Right lobe of liver (tissue), 6 donors: ENCODE measurements at regions not wholly inside any gene's neighbourhood (a gene's known extent, or its start where the extent isn't known, plus 50 kb on each side); places are given as distances from the start of the nearest gene placed in this dataset.

ENCODE experiments used
- ATAC-seq, 4 donors: fragments of 200-7000 bp; cut with Tn5 transposase; one replicate each; pipeline ENCODE4 v1.9.1; 2020; ENCODE audit warnings: mild to moderate bottlenecking in 4 of 4, moderate library complexity in 4 of 4
- DNase-seq, 3 donors: peaks; one replicate each; pipeline ENCODE4 v3.0.0-alpha.2; 2020
- H3K27ac ChIP-seq, 3 donors: fragments of 200-600 bp; one replicate each; pipeline ENCODE4 v1.8.0; 2022
- H3K27me3 ChIP-seq, 2 donors: fragments of 200-600 bp; one replicate each; pipeline ENCODE4 v1.8.0; 2022
- H3K36me3 ChIP-seq, 4 donors: fragments of 200-600 bp; sonication (generic) in 1 of 4; one replicate each; pipeline versions ENCODE4 v1.5.1 to v1.8.0; 2017 to 2022; ENCODE audit warnings: control low read depth in 1 of 4
- H3K4me1 ChIP-seq, 4 donors: fragments of 200-600 bp; sonication (generic) in 1 of 4; one replicate each; pipeline versions ENCODE4 v1.5.1 to v1.8.0; 2017 to 2022; ENCODE audit warnings: control low read depth in 1 of 4
- H3K4me3 ChIP-seq, 3 donors: fragments of 200-600 bp; one replicate each; pipeline ENCODE4 v1.8.0; 2022
- H3K9me3 ChIP-seq, 4 donors: fragments of 200-600 bp; sonication (generic) in 1 of 4; one replicate each; pipeline versions ENCODE4 v1.5.1 to v1.8.0; 2017 to 2022; ENCODE audit warnings: control low read depth in 1 of 4
- CTCF ChIP-seq, 4 donors: fragments of 200-600 bp in 3 of 4; fragments of 450-650 bp in 1 of 4; IDR thresholded peaks; one replicate each; pipeline versions ENCODE4 v1.5.1 to v1.8.0; 2016 to 2022; ENCODE audit warnings: antibody characterized with exemption in 4 of 4, mild to moderate bottlenecking in 2 of 4
- POLR2A ChIP-seq: fragments of 450-650 bp; IDR thresholded peaks from one replicate; pipeline ENCODE4 v1.6.1; 2017; ENCODE audit warnings: antibody characterized with exemption, mild to moderate bottlenecking
- WGBS: methylation state at CpG from one replicate; pipeline ENCODE4 v1.1.6; 2018; ENCODE audit warnings: low coverage, low lambda C conversion rate; ENCODE audit not compliant: insufficient coverage; ENCODE audit errors: missing lambda C conversion rate; 5-methylcytosine and 5-hydroxymethylcytosine counted together
- intact Hi-C, 2 donors: fragments of 100-400 bp; cut with DNase I; formaldehyde crosslinking; loops; one replicate each; pipeline versions ENCODE4 v1.11.2 to v1.14.1; 2022
- donor health status: DM: no; HTN: yes; CAD: no.
- donor health status: DM: no; HTN: no; CAD: no.
- donor health status: DM: no; HTN: no; CAD: no.
- donor health status: DM: no; HTN: yes; CAD: no.
- donor health status: DM: no; HTN: yes; CAD: no.

DNA sequence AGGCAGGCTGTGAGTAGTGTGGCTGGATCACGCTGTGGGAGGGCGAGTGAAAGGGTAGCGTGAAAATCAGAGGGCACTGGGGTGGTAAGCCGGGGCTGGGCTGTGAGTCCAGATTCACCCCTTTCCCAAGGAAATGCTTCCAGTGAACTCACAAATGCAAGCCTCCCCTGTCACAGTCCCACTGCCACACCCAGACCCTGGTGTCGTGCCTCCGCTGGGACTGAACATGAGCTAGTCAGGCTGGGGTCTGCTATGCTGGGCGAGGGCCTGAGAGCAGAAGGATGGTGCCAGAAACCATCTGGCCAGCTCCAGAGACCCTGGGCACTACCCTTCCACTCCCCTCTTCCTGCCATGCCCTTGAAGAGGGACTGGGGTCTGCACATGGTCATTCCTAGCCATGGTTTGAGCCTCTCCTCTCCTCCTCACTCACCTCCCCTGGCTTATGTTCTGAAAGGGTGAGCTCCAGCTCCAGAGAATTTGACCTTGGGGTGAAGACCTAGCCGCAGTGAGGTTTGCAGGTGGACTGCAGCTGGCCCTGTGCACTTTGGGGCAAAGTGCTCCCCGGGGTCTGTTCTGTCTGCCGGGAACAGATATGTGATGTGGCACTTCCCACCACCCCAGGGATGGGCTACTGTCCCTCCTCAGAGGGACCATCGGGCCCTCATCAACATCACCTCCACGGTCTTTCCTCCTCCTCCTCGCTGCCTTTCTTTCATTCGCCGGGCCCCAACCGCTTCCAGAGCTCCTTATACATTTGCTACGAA is 365.6 kb downstream of the RPS6KC1 start:
- TF ChIP-seq POLR2A (no peak), CTCF (IDR thresholded peaks at IDR 0.05) (no peak)
- Histone ChIP-seq H3K27me3 (no peaks in the 10 kb centered on the region), H3K36me3 (no peaks in the 10 kb centered on the region), H3K4me1 (no peaks in the 10 kb centered on the region), H3K9me3 (no peaks in the 10 kb centered on the region), H3K4me3 (no peak overlapping the region), H3K27ac (no peak overlapping the region)
- 77% methylated on average over 6 of the region's 17 CpGs for WGBS
- ATAC-seq, result peak in 1 of 4 donors; percentile 23
- no peak for DNase-seq
- intact Hi-C loops, result no loop called here

- DNase-seq (no peak), ATAC-seq (no peak)
- Histone ChIP-seq H3K36me3 (no peaks in the 10 kb centered on the region), H3K27me3 (no peaks in the 10 kb centered on the region), H3K9me3 (no peaks in the 10 kb centered on the region), H3K4me3 (no peak overlapping the region), H3K27ac (no peak overlapping the region), H3K4me1 (no peaks in the 10 kb centered on the region)
- TF ChIP-seq POLR2A (no peak), CTCF (IDR thresholded peaks at IDR 0.05) (no peak)
- intact Hi-C loops, result no loop called here
- 81% methylated on average over 14 of the region's 14 CpGs for WGBS
These were observed 366.3 kb downstream of the RPS6KC1 start for GRCh38 chr1:213417225-213417820.

DNA sequence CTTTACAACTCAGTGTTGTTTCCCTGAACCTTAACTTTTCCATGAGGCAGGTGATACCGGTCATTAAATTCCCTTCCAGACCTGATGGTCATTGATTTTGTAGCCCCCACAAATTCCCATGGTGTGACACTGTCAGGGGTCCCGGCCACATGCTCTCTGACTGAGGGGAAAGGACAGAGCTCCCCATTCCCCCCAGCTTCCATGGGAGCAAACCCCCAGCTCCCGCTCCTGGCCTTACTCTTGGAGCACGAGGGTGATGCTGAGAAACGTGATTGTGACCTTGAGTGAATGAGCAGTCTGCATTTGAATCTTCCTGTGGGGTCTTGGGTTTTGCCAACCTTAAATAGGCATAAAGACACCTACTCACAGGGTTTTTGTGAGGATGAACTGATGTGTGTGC is 366.8 kb downstream of the RPS6KC1 start:
- H3K36me3 ChIP-seq, result no peaks in the 10 kb centered on the region
- no peaks in the 10 kb centered on the region for H3K9me3 ChIP-seq
- H3K27me3 ChIP-seq, result no peaks in the 10 kb centered on the region
- 96% methylated on average over 3 of the region's 5 CpGs for WGBS
- no peak overlapping the region for H3K27ac ChIP-seq
- H3K4me1 ChIP-seq, result no peaks in the 10 kb centered on the region
- intact Hi-C loops, result no loop called here
- H3K4me3 ChIP-seq, result no peak overlapping the region
- DNase-seq, result no peak
- no peak for ATAC-seq
- no peak for TF ChIP-seq CTCF (IDR thresholded peaks at IDR 0.05)
- no peak for TF ChIP-seq POLR2A

GRCh38 chr1:213418268-213419071 is 367.4 kb downstream of the RPS6KC1 start:
- H3K9me3 ChIP-seq, result no peaks in the 10 kb centered on the region
- WGBS, result 68% methylated on average over 11 of the region's 19 CpGs
- intact Hi-C loops, result no loop called here
- TF ChIP-seq CTCF (IDR thresholded peaks at IDR 0.05) (no peak), POLR2A (no peak)
- H3K4me3 ChIP-seq, result no peak overlapping the region
- H3K36me3 ChIP-seq, result no peaks in the 10 kb centered on the region
- DNase-seq (no peak), ATAC-seq (no peak)
- H3K4me1 ChIP-seq, result no peaks in the 10 kb centered on the region
- H3K27ac ChIP-seq, result no peak overlapping the region
- no peaks in the 10 kb centered on the region for H3K27me3 ChIP-seq
